ENCODE measurements at regions not wholly inside any gene's neighbourhood (a gene's known extent, or its start where the extent isn't known, plus 50 kb on each side); places are given as distances from the start of the nearest gene placed in this dataset.

- H3K4me3 ChIP-seq (ENCODE audit: low read depth, low read length): no peak overlapping the region
- no peak for TF ChIP-seq CTCF (IDR thresholded peaks at IDR 0.05; ENCODE audit: low read depth, low read length, missing control alignments)
- DNase-seq (ENCODE audit: low read depth): no peak
Measured at GRCh38 chr5:168066536-168067208, 224.8 kb upstream of the WWC1 start.

GRCh38 chr5:168070761-168071160, 220.7 kb upstream of the WWC1 start:
- no peak for DNase-seq (ENCODE audit: low read depth)
- H3K4me3 ChIP-seq (ENCODE audit: low read depth, low read length): no peak overlapping the region
- no peak for TF ChIP-seq CTCF (IDR thresholded peaks at IDR 0.05; ENCODE audit: low read depth, low read length, missing control alignments)

- no peak for TF ChIP-seq CTCF (IDR thresholded peaks at IDR 0.05; ENCODE audit: low read depth, low read length, missing control alignments)
- no peak overlapping the region for H3K4me3 ChIP-seq (ENCODE audit: low read depth, low read length)
- DNase-seq (ENCODE audit: low read depth): no peak
Measured at GRCh38 chr5:168072665-168073064, 218.8 kb upstream of the WWC1 start.

GRCh38 chr5:168073311-168073710, 218.1 kb upstream of the WWC1 start:
- TF ChIP-seq CTCF (IDR thresholded peaks at IDR 0.05; ENCODE audit: low read depth, low read length, missing control alignments): no peak
- no peak for DNase-seq (ENCODE audit: low read depth)
- H3K4me3 ChIP-seq (ENCODE audit: low read depth, low read length): no peak overlapping the region

DNA sequence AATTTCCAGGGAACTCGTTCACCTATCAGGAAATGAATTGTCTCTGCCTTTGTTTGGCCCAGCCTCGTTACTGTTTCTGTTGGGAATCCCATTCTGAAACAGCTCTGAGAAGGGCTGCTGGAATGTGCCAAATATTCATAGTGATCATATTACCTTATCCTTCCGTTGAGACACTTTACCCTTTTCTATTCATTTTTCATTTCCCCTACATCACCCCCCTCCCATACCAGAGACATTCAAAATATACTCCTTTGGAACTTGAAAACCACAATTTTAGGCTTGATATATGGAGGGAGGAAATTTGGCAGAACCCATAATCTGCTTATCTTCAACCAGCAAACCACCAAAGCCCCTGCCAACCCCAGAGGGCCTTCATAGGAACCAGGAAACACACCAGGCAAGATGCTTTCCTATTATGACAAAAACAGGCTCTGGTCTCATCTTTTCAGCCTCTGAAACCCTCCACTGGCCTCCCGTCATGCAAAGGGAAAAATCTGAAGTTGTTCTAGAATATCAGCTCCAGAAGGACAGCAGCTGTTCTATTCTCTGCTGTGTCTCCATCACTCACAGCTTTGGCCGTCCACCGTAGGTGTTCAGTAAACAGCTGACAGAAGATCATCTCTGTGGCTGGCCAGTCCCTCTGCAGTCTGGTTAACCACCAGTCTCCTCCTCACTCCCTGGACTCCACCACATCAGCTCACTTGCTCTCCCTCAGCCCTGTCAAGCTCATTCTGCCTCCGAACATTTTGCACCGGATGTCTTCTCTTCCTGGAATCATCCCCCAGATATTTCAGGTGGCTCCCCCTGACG, 217.2 kb upstream of the WWC1 start:
- no peak for TF ChIP-seq CTCF (IDR thresholded peaks at IDR 0.05; ENCODE audit: low read depth, low read length, missing control alignments)
- H3K4me3 ChIP-seq (ENCODE audit: low read depth, low read length): no peak overlapping the region
- DNase-seq (ENCODE audit: low read depth): no peak

GRCh38 chr5:168075387-168075786, 216.1 kb upstream of the WWC1 start:
- TF ChIP-seq CTCF (IDR thresholded peaks at IDR 0.05; ENCODE audit: low read depth, low read length, missing control alignments): no peak
- H3K4me3 ChIP-seq (ENCODE audit: low read depth, low read length): no peak overlapping the region
- no peak for DNase-seq (ENCODE audit: low read depth)

Data from GM12864 (cell line).